KBM-7 (cell line): ENCODE measurements at regions not wholly inside any gene's neighbourhood (a gene's known extent, or its start where the extent isn't known, plus 50 kb on each side); places are given as distances from the start of the nearest gene placed in this dataset.

Experiments used
- DNase-seq: peaks from one replicate; pipeline ENCODE4 v3.0.0-alpha.2; 2015
- in situ Hi-C: fragments of 300-500 bp; cut with MboI; formaldehyde crosslinking; loops from 2 replicates; pipeline ENCODE4 v1.14.3; 2020; ENCODE audit warnings: low sequenced_read_pairs, low pct_unique_long_range_greater_than_20kb, mixed read lengths

- in situ Hi-C loops = no loop called here
- no peak for DNase-seq
These were observed 231.0 kb downstream of the PLK2 start for GRCh38 chr5:58228896-58229295.

DNA sequence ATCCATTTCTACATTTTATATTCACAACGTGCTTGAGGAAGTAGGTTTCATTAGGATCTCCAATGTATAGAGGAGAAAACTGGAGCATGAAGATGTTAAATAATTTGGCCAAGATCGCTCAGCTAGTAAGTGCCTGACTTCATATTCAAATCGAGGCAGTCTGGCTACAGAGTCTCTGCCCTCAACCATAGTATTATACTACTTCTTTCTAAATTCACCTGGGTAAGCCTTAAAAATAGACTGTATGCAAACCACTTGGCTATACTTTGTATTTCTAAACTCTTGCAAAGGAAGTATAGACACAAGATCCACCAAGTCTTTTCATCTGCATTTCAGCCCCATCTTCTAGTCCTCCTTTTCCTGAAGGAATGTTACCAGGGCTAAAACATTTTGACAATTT is 232.0 kb downstream of the PLK2 start:
- in situ Hi-C loops = no loop called here
- no peak for DNase-seq

DNA sequence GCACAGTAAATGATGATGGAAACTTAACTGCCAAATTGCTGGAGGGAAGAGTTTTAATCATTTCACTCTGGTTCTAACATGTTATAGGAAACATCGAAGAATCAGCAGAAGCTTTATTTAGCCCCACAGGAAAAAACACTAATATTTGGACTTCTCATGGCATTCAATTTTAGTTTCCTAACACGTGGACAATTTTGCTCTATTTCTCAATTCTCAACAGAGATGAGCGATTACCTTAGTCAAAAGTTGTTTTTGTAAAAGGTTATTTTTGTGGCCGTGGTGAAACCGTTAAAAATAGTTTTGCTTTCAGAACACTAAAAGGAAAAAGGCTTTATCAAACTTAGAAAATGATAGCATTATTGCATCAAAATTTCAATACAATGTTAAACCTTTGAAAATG is 235.2 kb downstream of the PLK2 start:
- in situ Hi-C loops = no loop called here
- no peak for DNase-seq

GRCh38 chr5:58224221-58224620 is 235.7 kb downstream of the PLK2 start:
- in situ Hi-C loops = no loop called here
- DNase-seq = no peak

- no peak for DNase-seq
- in situ Hi-C loops = no loop called here
These were observed 244.5 kb downstream of the PLK2 start for GRCh38 chr5:58215364-58215763.

DNA sequence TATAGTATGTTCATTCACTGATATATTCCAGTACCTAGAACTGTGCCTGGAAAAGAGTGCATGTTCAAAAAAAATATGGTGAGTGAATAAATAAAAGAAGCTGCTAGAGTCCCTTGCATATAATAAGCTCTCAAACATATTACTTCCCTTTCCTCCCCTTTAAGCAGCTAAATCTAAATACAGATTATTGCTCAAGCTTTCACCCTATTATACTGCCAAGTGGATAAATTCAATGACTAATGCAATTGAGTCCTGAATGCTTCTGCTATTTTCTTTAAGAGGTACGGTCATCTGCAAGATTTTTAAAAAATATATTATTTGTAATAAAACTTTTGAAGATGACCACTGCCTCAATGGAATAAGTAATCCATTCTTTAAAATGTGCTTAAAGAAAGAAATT is 248.4 kb downstream of the PLK2 start:
- in situ Hi-C loops = no loop called here
- DNase-seq = no peak

GRCh38 chr5:58208674-58209073 is 251.2 kb downstream of the PLK2 start:
- in situ Hi-C loops = no loop called here
- no peak for DNase-seq

GRCh38 chr5:58207076-58207475 is 252.8 kb downstream of the PLK2 start:
- in situ Hi-C loops = no loop called here

DNA sequence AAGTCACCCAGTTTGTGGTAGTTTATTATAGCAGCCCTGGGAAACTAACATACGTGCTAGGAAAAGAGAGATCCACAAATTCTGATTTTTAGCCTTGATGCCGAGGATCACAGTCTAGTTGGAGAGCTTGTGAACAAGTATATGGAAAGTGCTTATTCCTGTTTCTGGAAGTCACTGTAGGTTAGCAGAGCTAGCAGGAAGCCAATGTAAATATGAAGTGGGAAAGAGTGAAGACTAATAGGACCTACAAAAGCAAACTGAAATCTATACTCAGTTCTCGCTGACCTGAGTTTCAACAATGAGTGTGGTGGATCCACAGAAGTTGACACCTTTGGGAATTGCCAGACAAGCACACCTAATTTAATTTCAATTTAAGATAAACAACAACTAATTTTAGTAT is 254.9 kb downstream of the PLK2 start:
- DNase-seq = no peak
- in situ Hi-C loops = no loop called here

More at GRCh38 chr5:58207076-58207475, 252.8 kb downstream of the PLK2 start:
- DNase-seq = no peak

GRCh38 chr5:58202941-58203444 is 256.9 kb downstream of the PLK2 start:
- in situ Hi-C loops = no loop called here
- DNase-seq = no peak

- no peak for DNase-seq
- in situ Hi-C loops = no loop called here
These were observed 257.8 kb downstream of the PLK2 start for GRCh38 chr5:58201922-58202648.

- in situ Hi-C loops = no loop called here
- DNase-seq = no peak
These were observed 259.4 kb downstream of the PLK2 start for GRCh38 chr5:58200451-58200850.

DNA sequence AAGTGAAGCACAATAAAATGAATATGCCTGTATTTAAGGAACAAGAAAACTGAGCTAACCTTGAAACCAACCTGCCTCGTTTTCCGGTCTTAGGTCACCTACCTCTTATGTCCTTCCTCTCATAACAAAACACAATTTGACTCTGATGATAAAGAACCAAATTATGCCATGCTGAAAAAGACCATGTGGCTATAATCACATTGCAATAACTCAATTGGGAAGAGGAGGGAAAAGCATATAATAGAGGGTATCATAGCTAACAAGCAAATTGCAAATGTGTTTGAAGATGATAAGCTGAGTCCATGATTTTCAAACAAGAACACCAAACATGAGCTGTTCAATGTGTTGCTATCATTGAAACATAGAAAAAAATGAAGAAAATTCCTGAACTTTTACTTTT is 260.8 kb downstream of the PLK2 start:
- in situ Hi-C loops = no loop called here
- no peak for DNase-seq

GRCh38 chr5:58198330-58198729 is 261.6 kb downstream of the PLK2 start:
- DNase-seq = no peak
- in situ Hi-C loops = no loop called here

- DNase-seq = no peak
- in situ Hi-C loops = no loop called here
These were observed 262.0 kb downstream of the PLK2 start for GRCh38 chr5:58197875-58198274.

DNA sequence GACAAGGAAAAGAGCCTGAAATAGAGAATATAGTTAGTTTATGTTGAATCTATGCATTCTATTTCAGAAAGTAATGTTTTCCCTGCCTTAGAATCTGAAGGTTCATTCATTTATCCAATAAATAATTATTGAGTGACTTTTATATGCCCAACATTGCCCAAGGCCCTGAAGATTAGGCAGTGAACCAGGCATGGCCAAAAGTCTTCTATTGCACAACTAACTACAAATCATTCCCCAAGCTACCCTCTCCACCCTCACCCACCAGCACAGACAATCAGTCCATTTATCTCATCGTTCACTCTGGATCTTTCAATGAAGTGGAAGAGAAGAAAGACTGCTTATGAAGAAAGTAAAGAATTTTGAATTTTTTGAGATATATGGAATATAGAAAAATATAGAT is 268.4 kb downstream of the PLK2 start:
- no peak for DNase-seq
- in situ Hi-C loops = no loop called here

DNA sequence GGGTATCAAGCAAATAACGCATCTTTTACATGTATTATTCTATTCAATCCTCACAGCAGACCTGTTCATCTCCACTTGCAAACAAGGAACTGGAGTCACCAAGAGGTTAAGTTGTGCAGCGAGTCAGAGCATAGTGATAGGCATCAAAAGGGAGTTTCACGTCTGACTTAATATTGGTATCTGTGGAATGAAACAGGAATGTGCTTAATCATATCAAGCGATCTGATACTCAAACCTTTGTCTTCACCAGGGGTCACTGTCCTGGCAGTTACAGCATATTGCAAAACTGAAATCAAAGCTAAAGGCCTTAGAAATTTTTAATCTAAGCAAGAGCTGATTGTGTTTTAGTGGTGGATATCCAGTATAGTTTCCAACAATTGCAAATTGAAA is 271.6 kb downstream of the PLK2 start:
- in situ Hi-C loops = no loop called here
- DNase-seq = no peak

DNA sequence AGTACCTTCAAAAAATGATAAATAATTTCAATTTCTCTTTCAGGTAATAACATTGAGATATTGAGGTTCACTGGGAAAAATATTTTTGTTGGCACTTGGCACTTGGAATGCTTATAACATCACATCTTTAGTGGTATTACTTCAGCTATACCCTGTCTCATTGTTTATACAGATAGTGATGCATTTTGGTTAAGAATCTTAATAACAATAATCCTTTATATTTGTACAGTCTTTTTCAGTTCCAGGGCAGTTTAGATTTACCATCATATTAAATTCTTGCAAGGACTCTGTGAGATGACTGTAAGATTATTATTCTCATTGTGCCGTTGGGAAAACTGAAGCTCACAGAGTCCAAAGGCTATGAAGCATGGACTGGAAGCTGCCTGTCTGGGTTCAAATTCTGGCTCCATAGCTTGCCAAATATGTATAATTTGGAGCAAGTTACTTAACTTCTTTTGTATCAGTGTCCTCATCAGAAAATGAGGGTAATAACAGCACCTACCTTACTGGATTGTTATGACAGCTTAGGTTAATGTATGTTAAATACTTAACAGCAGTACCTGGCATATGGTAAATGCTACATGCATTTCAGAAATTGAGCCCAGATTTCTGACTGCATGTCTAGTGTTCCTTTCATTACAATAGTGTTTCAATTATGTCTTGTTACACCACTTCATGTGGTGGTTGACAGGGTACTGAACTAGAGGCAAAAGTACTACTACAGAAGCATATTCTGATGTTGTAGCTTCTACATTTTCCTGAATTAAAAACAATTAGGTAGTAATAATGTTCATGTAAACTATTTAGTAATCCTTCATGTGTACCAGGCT is 272.2 kb downstream of the PLK2 start:
- in situ Hi-C loops = no loop called here
- no peak for DNase-seq

DNA sequence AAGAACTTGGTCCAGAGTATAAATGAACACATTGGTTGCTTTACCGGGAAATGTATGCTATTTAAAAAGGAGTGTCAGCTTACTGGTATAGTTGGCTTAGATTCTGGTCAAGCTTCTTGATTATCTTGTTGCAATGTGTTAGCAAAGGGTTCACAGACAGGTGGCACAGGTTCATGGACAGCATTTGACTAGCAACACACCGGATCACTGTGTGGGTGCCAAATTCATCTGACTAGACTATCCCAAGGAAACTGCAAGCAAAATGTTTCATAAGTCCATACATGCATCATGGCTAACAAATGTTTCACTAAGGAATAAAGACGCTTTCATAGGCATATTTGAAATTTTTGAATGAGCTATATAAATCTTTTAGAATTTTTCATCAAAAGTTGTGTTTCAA is 274.1 kb downstream of the PLK2 start:
- in situ Hi-C loops = no loop called here
- DNase-seq = no peak

DNA sequence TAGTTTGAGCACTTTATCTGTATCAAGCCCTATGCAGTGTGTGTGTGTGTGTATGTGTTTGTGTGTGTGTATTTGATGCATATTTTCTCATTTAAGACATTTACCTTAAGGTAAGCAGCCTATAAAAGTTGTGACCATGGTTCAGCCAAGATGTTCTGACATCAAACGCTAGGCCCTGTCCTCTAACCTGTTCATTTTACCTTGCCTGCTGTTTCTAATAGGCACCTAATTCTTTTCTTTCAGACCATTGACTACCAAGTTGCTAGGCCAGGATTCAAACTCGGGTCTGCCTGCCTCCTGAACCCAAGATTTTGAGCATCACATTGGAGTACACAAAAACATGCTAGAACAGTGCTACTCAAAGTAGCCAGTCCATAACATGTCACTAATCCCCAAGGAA is 274.5 kb downstream of the PLK2 start:
- in situ Hi-C loops = no loop called here
- DNase-seq = no peak

GRCh38 chr5:58184910-58185309 is 275.0 kb downstream of the PLK2 start:
- DNase-seq = no peak
- in situ Hi-C loops = no loop called here
